Aorta (tissue), 5 donors: ENCODE measurements at regions not wholly inside any gene's neighbourhood (a gene's known extent, or its start where the extent isn't known, plus 50 kb on each side); places are given as distances from the start of the nearest gene placed in this dataset.
"Not testable (repeated sequence)": the region's sequence is repeated elsewhere in the genome, so short reads cannot be mapped to it uniquely, and the experiment has no call there.

ENCODE experiments used
- ATAC-seq: fragments of 200-7000 bp; cut with Tn5 transposase; one replicate; pipeline ENCODE4 v1.9.1; 2022; ENCODE audit warnings: moderate library complexity; ENCODE audit not compliant: low FRiP score
- DNase-seq, 2 donors: peaks; one replicate each; pipeline ENCODE4 v3.0.0-alpha.2; 2020
- H3K27ac ChIP-seq, 2 donors: one replicate each; pipeline ENCODE4 v1.5.1; 2013; ENCODE audit warnings: low read length in 2 of 2, mild to moderate bottlenecking in 2 of 2, moderate library complexity in 2 of 2, control low read depth in 1 of 2, inconsistent platforms in 1 of 2, low read depth in 1 of 2
- H3K27me3 ChIP-seq, 2 donors: one replicate each; pipeline ENCODE4 v1.6.1; 2013; ENCODE audit warnings: control low read depth in 1 of 2, low read length in 1 of 2, mild to moderate bottlenecking in 1 of 2, moderate library complexity in 1 of 2; ENCODE audit not compliant: insufficient read depth in 2 of 2, control insufficient read depth in 1 of 2
- H3K36me3 ChIP-seq, 2 donors: one replicate each; pipeline ENCODE4 v1.6.1; 2013; ENCODE audit warnings: control low read depth in 1 of 2, low read length in 1 of 2, mild to moderate bottlenecking in 1 of 2; ENCODE audit not compliant: insufficient read depth in 2 of 2, control insufficient read depth in 1 of 2
- H3K4me1 ChIP-seq, 2 donors: one replicate each; pipeline ENCODE4 v1.6.1; 2013; ENCODE audit warnings: low read length in 2 of 2, control low read depth in 1 of 2, mild to moderate bottlenecking in 1 of 2, moderate library complexity in 1 of 2; ENCODE audit not compliant: insufficient read depth in 2 of 2, control insufficient read depth in 1 of 2
- H3K4me3 ChIP-seq, 2 donors: one replicate each; pipeline ENCODE4 v1.5.1; 2013; ENCODE audit warnings: low read length in 2 of 2, control low read depth in 1 of 2, mild to moderate bottlenecking in 1 of 2
- H3K9me3 ChIP-seq: one replicate; pipeline ENCODE4 v1.6.1; 2013; ENCODE audit warnings: mild to moderate bottlenecking, low read length; ENCODE audit not compliant: control insufficient read depth
- WGBS, 2 donors: extraction: QIAGEN DNeasy Blood & Tissue Kit; methylation state at CpG; one replicate each; pipeline ENCODE4 v1.1.7; 2013; 5-methylcytosine and 5-hydroxymethylcytosine counted together
- intact Hi-C, 2 donors: fragments of 100-400 bp; cut with DNase I; formaldehyde crosslinking; loops; one replicate each; pipeline versions ENCODE4 v1.14.2 to v1.15.0; 2022
- donor health status: healthy with polysubstance abuse.
- donor health status: Bipolar disorder and iron deficiency.
- donor health status: DM: no; HTN: no; CAD: no.
- donor health status: DM: no; HTN: no; CAD: no.
- donor health status: DM: yes; HTN: yes; CAD: no.

DNA sequence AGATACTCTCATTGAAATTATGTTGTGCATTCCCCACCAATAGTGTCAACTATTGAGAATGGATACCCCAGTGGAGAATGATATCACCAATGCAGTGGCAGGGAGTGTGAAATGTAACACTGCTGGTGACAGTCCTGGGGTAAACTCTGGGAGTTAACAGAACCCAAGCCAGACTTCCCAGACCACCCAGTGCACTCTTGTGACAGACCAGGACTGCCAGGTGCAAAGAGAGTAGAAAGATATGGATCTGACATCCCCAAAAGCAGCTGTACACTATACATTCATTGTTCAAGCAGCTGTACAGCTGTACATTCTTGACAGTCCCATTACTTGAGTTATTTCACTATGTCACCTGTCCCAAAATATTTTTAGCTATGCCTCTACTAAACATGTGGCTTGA is 886.6 kb downstream of the DIAPH3 start:
- H3K9me3 ChIP-seq = no peaks in the 10 kb centered on the region
- peak; percentile 11 for ATAC-seq

DNA sequence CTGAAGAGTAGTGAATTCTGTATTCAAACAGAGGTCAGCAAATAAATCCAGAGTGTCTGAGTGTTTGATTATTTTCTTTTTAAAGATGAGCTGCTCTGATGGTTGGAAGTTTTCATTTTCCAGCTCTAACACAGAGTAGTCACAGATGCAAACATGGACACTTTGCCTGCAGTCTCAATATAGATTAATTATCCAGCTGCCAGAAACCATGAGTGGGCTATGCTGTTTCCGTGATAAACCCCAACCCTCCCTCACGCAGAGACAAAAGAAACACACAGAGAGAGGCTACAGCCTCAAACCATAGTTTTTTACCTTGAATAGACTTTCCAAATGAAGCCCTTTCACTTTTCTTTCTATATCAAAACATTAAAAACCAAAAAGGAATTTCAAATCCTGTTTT is 884.7 kb downstream of the DIAPH3 start:
- Histone ChIP-seq H3K27me3 (no peaks in the 10 kb centered on the region), H3K9me3 (no peaks in the 10 kb centered on the region), H3K4me3 (no peak overlapping the region), H3K36me3 (no peaks in the 10 kb centered on the region), H3K4me1 (no peaks in the 10 kb centered on the region), H3K27ac (no peak overlapping the region)
- 21 to 29% methylated on average over 2 of the region's 2 CpGs for WGBS, 2 donors
- DNase-seq = no peak
- intact Hi-C loops = no loop called here
- ATAC-seq = no peak

More for the DNA sequence above, 886.6 kb downstream of the DIAPH3 start:
- Histone ChIP-seq H3K4me3 (no peak overlapping the region), H3K27me3 (no peaks in the 10 kb centered on the region), H3K27ac (no peak overlapping the region), H3K36me3 (no peaks in the 10 kb centered on the region), H3K4me1 (no peaks in the 10 kb centered on the region)
- DNase-seq = no peak
- intact Hi-C loops = no loop called here

DNA sequence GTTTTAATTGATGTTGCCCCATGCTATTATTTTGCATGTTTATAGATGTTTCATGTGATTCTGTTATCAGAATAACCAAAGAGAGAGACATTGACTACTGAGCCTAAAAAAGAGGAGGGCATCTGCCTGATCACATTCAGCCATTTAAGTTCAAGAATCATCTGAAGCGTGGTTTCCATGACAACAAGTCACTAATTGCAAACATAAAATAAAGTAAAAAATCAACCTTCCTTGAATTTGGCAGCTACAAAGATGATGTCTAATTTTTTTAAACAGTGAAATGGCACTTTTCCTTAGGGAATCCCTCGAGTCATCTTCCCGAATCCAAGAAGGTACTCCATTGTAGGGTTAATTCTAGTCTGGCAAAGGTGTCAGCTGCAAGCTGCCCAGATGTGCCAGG is 884.2 kb downstream of the DIAPH3 start:
- Histone ChIP-seq H3K36me3 (no peaks in the 10 kb centered on the region), H3K27me3 (no peaks in the 10 kb centered on the region), H3K27ac (no peak overlapping the region), H3K9me3 (no peaks in the 10 kb centered on the region), H3K4me3 (no peak overlapping the region), H3K4me1 (no peaks in the 10 kb centered on the region)
- intact Hi-C loops = no loop called here
- 80 to 82% methylated on average over 3 of the region's 3 CpGs for WGBS, 2 donors
- DNase-seq (no peak), ATAC-seq (no peak)

DNA sequence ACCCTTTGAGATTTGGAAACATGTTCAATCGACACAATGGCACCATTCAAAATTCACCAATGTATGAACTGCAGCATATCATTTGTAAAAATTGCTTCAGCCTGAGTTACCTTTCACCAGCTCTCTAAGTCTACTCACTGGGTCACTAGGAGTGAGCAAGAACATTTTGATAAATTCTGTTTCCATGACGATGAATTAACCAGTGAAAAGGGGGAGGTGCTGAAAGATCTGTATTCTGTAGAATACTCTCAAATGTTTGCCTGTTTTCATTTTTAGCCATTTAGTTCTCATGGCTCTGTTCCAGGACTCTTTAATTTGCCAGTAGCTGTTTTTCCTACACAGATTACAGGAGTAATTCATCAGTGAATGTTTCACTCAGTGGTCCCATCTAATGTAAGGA is 883.4 kb downstream of the DIAPH3 start:
- no peak for DNase-seq
- WGBS, 2 donors = 36 to 44% methylated on average over 2 of the region's 2 CpGs
- H3K4me1 ChIP-seq = no peaks in the 10 kb centered on the region
- no peak overlapping the region for H3K27ac ChIP-seq
- H3K36me3 ChIP-seq = no peaks in the 10 kb centered on the region
- no peak for ATAC-seq
- no peaks in the 10 kb centered on the region for H3K27me3 ChIP-seq
- intact Hi-C loops = no loop called here
- H3K9me3 ChIP-seq = no peaks in the 10 kb centered on the region
- H3K4me3 ChIP-seq = no peak overlapping the region

DNA sequence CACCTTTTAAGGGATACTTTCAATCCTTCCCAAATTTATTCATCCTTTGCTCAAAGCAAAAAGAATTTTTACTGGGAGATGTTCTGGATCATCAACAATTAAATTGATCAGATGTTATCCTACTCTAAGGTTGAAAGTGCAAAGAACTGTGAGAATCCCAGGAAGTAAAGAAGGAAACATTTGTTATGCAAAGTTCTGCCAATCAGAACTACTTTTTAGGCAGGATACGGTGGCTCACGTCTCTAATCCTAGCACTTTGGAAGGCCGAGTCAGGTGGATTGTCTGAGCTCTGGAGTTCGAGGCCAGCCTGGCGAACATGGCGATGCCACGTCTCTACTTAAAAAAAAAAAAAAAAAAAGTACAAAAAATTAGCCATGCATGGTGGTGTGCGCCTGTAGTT is 882.3 kb downstream of the DIAPH3 start:
- H3K27me3 ChIP-seq = no peaks in the 10 kb centered on the region
- ATAC-seq (no peak), DNase-seq (no peak)
- WGBS, 2 donors = 90 to 92% methylated on average over 8 of the region's 8 CpGs
- intact Hi-C loops = no loop called here
- no peak overlapping the region for H3K27ac ChIP-seq
- H3K4me3 ChIP-seq = no peak overlapping the region
- no peaks in the 10 kb centered on the region for H3K9me3 ChIP-seq
- no peaks in the 10 kb centered on the region for H3K4me1 ChIP-seq
- no peaks in the 10 kb centered on the region for H3K36me3 ChIP-seq

DNA sequence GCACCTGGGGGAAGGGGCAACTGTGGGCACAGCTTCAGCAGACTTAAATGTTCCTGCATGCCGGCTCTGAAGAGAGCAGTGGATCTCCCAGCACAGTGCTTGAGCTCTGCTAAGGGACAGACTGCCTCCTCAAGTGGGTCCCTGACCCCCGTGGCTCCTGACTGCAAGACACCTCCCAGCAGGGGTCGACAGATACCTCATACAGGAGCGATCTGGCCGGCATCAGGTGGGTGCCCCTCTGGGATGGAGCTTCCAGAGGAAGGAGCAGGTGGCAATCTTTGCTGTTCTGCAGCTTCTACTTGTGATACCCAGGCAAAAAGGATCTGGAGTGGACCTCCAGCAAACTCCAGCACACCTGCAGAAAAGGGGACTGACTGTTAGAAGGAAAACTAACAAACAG is 871.5 kb downstream of the DIAPH3 start:
- H3K9me3 ChIP-seq, intact Hi-C loops, DNase-seq, H3K27ac ChIP-seq, H3K4me3 ChIP-seq, ATAC-seq, H3K36me3 ChIP-seq, H3K27me3 ChIP-seq, H3K4me1 ChIP-seq: not testable (repeated sequence)
- 90 to 92% methylated on average over 5 of the region's 5 CpGs for WGBS, 2 donors

DNA sequence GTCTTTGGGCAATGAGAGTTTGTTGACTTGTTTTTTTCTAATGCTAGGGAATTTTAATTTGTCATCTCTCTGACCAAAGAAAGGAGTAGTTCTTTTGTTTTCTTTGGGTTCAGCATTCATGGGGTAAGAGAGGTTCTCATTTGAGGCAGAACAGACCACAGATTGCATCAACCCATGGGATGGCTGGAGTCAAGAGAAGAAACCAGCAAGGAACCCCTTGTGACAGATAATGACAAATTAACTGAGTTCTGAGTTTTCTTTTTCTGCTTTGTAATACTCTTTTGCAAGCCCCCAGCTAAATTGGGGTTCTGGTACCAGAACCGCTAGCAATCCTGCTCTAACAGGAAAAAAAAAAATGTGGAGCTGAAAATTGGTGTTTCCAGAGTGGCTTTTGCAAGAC is 864.1 kb downstream of the DIAPH3 start:
- Histone ChIP-seq H3K9me3 (no peaks in the 10 kb centered on the region), H3K27me3 (no peaks in the 10 kb centered on the region), H3K4me1 (no peaks in the 10 kb centered on the region), H3K36me3 (no peaks in the 10 kb centered on the region), H3K27ac (no peak overlapping the region), H3K4me3 (no peak overlapping the region)
- DNase-seq (no peak), ATAC-seq (no peak)
- intact Hi-C loops = no loop called here
- WGBS, 2 donors = 82 to 89% methylated on average over 1 of the region's 1 CpG

DNA sequence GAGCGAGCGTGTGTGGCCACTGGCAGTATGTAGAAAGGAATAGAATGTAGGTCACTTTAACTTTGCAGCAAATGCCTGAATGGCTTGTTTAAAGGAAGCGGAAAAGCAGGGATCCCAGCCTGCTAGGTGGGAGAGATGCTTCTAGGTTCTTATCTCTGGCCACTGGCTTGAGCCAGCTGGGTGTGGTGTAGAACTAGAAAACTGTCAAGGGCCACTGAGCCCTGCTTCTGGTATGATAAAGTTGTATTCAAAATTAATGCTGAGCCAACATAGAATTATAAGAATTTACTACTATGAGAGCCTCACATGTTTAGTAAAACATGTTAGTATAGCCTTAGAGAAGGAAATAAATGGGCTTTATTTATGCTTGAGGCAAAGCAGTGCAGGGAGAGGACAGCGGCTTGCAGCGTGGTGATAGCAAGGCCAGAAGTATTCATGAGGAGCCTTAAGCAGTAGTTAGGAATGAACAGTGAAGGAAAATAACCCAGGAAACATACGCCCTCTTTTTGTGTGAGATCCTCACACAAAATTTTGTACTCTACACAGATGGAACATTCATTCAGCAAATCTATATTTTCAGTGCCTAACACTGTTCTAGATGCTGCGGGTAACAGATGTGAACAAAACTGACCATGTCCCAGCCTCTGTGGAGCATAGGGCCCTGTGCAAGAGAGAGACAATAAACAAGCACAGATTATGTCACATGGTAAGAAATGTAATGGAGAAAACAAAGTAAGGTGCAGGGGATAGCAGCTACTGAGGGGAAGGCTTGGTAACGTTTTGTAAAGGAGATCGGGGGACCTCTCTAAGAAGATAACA is 863.2 kb downstream of the DIAPH3 start:
- intact Hi-C loops = no loop called here
- Histone ChIP-seq H3K9me3 (no peaks in the 10 kb centered on the region), H3K36me3 (no peaks in the 10 kb centered on the region), H3K27me3 (no peaks in the 10 kb centered on the region), H3K4me3 (no peak overlapping the region), H3K4me1 (no peaks in the 10 kb centered on the region), H3K27ac (no peak overlapping the region)
- no peak for ATAC-seq
- no peak for DNase-seq
- WGBS, 2 donors = 79 to 83% methylated on average over 9 of the region's 9 CpGs

DNA sequence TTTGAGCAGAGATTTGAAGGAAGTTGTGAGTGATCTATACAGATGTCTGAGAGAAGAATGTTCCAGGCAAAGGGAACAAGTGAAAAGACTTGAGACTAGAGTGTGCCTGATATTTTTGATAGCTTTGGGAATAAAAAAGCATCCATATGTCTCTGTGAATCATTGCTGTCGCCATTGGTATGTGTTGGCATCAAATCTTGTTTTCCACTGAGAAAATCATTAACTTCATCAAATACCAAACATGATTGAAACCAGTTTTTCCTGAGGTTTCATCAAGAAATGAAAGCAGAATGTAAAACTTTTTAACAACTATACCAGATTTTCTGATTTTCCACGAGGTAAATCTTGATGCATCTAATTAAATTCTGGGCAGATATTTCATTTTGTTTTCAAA is 862.6 kb downstream of the DIAPH3 start:
- Histone ChIP-seq H3K27ac (no peak overlapping the region), H3K9me3 (no peaks in the 10 kb centered on the region), H3K4me3 (no peak overlapping the region), H3K36me3 (no peaks in the 10 kb centered on the region), H3K27me3 (no peaks in the 10 kb centered on the region), H3K4me1 (no peaks in the 10 kb centered on the region)
- no peak for ATAC-seq
- WGBS, 2 donors = 49 to 50% methylated on average over 2 of the region's 2 CpGs
- no peak for DNase-seq
- intact Hi-C loops = no loop called here
